HG02884 (cell line): ENCODE measurements at regions not wholly inside any gene's neighbourhood (a gene's known extent, or its start where the extent isn't known, plus 50 kb on each side); places are given as distances from the start of the nearest gene placed in this dataset.

Source experiments
- ATAC-seq: cut with Tn5 transposase; IDR thresholded peaks from one replicate; pipeline ENCODE4 v1.9.1; 2021; ENCODE audit warnings: mild to moderate bottlenecking, moderate library complexity; ENCODE audit not compliant: unreplicated experiment

DNA sequence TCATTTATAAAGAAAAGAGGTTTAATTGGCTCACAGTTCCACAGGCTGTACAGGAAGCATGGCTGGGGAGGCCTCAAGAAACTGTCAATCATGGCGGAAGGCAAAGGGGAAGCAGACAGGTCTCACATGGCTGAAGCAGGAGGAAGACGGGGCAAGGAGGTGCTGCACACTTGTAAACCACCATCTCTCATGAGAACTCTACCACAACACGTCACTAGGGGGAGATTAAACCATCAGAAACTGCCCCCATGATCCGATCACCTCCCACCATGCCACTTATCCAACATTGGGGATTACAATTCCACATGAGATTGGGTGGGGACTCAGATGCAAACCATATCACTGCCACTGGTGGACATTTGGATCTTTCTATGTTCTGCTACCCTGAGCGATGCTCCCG is 351.4 kb downstream of the NPHP4 start:
- no peak for ATAC-seq

DNA sequence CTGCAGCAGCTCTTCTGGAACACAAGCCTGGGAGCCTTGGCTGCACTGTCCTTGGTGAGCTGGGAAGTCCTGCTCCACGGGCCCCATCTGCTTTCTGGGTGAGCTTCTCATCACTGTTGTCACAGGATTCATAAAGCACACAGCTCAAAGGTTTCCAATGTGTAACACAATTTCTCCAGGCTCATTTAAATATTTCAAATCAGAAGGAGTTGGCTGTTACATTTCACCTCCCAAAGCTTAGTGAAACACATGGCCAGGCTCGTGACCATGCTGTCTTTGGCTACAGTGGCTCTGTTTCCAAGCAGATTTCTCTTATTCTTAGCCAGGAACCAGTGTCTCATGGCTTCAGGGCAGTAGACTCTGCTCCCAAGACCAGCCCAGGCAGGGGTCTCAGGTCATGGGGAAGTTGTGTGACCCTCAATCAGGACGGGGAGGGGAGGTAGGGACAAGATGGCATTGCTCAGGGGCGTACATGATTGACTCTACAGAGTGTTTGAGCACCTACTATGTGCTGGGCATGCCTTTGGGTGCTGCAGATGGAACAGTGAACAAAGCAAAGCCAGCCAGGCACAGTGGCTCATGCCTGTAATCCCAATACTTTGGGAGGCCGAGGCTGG is 353.0 kb downstream of the NPHP4 start:
- no peak for ATAC-seq

DNA sequence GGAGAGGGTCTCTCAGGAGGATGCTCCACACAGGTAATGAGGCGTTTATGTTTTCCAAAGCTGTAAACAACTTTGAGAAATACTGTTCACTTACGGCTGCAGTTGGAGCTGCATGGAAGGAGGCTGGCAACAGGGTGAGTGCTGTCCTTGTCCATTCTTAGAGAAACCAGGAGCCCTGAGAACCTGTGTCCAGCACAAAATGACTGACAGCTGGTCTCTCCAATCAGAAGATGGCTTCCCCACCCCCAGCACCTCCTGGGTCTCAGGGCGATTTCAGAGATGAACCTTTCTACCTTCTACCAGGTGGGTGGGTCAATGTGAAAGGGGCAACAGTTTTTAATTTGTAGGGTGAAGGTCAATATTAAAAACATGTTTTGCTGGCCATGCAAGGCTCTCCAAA is 353.6 kb downstream of the NPHP4 start:
- no peak for ATAC-seq

DNA sequence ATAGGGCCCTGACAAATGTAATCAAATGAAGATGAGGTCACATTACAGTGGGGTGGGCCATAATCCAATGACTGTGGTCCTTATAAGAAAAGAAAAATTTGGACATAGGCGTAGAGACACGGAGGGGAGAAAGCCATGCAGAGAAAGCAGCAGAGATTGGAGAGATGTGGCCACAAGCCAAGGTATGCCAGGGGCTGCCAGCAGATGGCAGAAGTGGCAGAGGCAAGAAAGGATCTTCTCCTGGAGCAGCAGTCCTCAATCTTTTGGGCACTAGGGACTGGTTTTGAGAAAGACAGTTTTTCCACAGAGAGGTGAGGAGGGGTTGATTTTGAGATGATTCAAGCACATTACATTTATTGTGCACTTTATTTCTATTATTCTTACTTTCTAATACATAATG is 355.1 kb downstream of the NPHP4 start:
- ATAC-seq: no peak

DNA sequence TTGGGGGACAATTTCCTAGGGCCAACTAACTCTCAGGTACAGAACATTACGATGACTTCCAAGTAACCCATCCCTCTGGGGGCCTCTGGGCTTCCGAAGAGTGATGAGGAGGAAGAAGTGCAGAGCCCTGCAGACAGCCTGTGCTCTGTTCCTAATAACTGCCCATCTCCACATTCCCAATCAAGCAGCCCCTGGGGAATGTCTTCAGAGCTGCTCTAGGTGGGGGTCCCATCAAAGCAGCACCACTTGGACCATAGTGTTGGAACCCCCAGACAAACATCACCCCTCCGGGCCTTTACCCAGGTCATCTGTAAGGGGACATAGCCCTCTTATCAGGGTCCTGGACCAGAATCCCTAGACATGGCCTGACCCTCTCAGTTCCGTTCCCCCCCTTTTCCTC is 357.3 kb downstream of the NPHP4 start:
- no peak for ATAC-seq

DNA sequence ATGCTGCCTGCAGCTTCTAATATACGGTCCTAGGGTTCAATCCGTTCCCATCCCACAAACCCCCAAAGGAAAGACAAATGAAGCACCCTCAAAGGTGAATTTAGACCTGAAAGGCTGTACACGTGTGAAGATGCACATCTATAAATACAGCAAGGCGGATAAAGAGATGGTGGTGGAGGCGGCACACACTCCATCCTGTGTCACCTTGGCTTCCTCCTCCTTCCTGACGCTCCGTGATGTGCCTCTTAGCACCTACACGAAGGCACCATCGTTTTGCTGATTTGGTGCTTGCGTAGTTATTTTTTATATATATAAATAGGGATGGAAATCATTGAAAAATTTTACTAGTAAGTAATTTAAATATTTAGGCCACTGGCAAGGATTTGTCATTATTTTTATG is 359.4 kb downstream of the NPHP4 start:
- ATAC-seq: no peak

DNA sequence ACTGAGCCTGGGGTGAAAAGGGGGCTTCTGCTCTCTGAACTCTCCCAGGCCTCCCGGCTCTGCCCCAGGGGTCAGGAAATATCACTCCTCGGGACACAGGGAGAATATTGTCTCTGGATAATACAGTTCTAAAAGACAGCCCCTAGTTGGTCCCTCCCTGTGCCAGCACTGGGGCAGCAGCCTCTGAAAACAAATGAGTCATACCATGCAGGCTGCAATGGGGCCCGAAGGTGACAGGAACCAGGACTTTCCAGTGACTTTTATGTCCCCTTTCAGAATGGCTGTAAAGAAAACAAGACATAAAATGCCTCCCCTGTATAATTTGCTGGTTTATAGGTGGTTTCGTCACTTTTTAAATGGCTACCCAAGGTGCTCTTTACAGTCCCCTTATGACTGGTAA is 360.0 kb downstream of the NPHP4 start:
- ATAC-seq: no peak

DNA sequence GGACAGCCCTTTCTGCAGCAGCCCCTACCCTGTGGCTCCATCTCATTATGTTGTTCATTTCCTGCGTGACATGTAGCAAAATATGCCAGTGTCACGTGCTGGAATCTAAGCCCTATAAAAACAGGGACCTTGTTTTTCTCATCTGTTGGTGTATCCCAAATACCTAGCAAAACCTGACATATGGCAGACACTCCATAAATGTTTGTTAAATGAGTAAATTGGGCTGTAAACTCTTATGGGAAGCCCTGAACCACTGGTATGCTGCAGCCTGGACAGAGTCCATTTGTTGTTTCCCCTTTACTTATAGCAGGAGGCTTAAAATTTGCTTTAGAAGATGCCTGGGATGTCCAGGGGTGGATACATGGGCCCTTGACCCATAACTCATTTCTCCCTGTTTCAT is 363.8 kb downstream of the NPHP4 start:
- no peak for ATAC-seq

DNA sequence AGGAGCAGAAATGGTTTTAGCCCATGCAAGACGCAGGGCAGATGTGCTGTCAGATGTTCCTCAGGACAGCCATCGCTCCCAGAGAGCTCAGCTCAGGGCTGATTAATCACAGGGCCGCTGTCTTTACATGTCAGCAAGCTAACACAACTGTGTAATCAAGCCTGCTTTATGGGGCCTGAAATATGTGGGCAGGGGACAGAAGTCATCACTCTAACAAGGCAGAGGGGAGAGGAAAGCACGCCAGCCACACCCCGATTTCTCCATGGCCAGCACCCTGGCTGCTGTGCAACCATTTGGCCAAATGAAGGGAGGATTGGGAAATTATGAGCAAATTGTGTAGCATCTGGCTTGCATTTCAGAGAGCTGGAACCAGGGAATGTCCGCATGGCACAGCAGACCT is 368.8 kb downstream of the NPHP4 start:
- ATAC-seq: no peak

DNA sequence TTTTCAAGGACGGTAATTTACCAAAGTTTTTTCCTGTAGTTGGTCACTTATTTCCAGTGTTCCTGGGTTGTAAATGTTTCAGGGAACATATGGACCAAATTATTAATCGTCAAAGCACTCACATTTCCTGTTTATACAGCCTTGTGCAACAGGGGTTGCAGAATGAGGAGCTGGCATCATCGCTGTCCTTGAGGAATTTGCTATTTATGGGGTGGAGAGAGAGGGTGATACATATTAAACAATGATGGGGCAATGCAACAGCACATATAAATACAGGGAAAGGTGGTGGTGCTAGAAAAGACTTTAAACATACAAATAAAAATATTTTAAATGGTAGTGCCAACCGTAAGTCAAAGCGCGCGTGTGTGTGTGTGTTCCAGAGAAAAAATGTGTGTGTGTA is 369.8 kb downstream of the NPHP4 start:
- ATAC-seq: no peak

DNA sequence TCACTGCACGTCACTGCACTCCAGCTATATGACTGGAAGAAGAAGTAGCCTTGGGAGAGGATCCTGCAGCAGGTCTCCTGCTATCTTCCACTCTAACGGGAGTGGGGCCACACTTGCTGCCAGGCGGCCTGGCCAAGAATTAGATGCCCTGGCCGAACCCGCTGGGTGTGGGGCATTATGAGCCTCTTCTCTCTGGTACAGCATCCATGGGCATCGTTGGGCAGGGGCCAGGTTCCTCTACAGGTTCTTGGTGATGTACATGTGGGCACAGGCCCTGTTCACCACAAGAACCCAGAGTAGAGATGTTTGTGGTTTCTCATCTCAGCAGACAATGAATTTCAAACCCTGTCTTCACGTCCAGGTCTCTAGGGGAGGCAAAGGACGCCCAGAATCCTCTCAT is 370.5 kb downstream of the NPHP4 start:
- no peak for ATAC-seq

DNA sequence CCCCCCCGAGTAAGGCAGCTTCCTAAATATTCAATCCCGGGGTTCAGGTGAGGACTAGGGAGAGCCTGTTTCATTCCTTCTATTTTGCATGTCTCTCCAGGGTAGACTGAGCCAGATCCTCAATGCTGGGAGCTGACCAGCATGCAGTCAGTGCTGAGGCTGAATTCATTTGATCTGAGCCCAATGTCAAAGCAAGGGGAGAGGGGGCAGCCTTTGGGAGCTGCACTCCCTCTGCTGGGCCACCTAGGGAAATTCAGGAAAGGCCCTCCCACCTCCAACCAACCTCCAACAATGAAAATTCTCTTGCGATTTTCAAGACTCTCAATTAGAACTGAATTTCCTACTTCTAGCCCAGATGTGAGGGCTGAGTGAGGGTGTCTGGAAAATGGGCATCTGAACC is 371.2 kb downstream of the NPHP4 start:
- ATAC-seq: no peak

DNA sequence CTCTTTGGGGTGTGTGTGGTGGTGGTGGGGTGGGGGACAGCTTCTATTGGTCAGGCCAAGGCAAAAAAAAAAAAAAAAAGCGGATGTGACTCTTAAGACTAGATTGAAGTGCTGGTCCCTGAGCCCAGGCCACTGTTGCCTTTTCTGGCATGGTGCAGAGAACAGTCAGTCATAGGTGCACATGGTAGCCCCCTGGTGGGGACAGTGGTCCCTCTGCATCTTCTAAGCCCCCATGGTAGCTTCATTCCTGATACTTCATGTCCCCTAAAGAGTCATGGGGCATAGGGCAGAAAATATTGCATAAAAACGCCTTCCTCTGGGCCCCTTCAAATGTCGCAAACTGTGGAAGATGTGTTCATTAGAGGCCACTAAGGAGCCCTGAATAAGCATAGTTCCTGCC is 371.8 kb downstream of the NPHP4 start:
- no peak for ATAC-seq

DNA sequence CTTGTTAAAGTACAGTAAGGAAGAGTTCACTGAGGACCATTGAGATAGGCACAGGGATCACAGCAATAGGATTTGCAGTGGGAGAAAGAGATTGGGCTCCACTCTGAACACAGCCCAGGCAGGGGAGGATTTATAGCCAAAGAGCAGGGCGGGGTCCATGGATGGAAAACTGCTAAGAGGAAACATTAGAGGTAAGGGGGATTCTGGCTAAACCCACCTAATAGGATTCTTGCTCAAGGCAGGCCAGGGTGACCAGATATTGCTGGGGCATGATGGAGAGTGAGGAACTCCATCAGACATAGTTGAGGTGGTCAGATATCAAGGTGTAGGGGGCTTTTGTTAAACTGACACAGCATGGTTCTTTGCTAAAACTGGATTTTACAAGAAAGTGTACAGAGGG is 372.8 kb downstream of the NPHP4 start:
- ATAC-seq: no peak

DNA sequence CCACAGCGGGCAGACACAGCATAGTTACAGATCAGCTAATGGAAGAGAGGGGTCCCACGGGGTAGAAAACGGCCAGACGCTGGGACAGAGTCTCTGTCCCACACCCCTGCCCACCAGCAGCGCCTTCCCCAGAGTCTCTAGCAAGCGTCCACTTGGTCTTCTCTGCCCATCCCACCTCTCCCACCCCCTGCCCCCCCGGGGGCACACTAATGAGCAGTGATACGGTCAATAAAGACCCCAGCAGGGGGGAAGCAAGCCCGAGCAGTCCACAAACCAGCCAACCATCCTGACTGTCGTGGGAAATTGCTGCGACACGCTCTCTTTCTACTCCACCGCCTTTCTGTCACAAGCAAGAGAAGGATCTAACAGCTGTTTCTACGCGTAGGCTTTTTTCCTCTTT is 374.7 kb downstream of the NPHP4 start:
- ATAC-seq: no peak

DNA sequence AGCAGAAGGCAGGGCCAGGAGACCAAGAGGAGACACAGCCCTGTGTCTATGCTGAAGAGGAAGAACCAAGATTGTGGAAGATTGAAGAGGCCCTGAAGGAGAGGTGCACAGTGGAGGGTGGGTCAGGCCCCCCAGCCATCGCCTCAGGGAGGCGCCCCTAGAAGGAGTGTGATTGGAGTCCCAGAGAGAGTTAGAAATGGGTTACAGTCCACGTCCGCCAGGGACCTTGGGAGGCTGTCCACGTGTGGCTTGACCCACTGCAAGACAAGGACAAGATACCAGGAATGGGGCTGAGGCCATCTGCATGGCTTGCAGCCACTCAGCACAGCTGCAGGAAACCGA is 375.1 kb downstream of the NPHP4 start:
- no peak for ATAC-seq

DNA sequence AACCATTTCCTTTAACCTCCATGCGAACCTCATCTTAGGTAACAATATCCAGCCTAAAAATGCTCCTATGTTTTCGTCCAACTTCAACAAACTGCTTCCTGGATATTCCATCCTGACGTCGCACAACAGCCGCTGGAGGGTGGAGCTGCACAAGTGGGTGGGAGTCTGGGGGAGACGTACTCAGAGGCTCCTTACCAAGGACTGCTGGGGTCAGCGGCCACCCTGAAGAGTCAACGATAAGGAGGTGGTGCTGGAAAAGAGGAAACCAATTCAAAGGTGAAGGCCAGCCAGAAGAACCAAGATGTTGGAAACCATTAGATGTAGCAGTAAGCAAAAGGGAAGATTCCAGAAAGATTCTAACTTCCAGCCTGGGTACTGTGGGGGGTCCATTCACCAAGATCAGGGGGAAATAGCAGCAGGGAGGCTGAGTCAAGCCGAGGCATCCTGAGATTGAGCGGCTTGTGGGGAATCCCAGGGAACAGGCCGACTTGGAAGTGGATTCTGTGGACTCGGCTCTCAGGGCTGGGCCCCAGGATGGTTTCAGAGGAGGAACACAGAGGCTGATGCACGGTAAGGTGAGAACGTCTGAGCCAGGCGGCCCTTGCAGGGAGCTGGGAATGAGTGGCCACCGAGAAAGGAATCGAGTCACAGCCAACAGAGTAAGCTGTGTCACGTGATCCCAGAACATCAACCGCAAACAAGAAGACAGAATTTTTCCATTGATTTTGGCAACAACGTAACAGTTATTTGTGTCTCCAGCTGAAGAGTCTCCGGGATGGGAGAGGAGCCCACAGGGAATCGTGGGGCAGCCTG is 375.7 kb downstream of the NPHP4 start:
- no peak for ATAC-seq

DNA sequence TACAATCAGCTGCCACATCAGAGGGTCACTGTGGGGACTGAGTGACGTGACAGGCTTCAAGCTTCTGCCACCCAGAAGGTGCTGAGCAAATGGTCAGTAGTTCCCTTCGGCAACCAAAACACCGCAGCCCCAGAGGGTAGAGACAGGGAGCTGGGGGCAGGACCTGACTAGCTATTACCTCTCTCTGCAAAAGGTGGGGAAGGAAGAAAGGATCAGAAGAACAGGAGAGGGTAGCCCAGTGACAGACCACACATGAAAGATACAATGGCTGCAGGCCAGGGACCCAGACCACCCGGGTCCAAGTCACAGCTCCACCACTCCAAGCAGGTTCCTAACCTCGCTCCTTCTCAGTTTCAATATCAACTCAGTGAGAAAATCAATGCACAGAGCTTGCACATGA is 377.1 kb downstream of the NPHP4 start:
- no peak for ATAC-seq

DNA sequence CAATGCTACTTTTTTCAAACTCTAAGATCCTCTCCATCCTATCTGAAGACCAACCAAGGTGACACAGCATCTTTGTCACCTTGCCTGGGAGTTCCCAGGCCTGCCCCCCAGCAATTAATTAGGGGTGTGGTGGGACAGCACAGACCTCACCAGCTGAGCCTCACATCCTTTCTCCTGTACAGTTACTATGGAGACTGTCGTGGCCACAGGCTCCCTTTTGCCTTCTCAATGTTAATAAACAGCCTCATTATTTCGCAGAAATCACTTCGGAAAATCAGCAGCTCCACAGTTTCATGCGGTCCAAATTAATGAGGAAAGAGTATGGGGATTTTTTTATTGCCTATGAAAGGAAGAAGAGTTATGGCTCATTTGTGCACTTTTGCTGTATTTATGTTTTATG is 378.3 kb downstream of the NPHP4 start:
- no peak for ATAC-seq

DNA sequence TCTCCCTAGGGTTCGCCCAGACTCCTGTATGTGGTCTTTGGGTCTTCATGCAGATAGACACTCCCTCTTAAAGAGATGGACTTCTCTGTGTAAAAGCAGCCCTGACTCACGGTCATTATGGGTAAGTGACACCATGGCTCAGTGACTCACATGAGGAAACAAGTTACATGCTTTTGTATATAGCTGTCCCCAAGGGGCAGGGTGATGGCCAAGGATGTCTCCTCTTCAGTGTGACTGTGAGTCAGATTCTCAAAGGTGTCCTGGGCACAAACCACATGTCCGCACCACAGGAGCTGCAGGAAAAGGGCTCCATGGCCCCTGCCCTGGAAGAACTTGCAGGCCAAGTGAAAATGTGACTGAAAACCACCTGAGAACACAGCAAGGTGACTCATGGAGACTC is 380.4 kb downstream of the NPHP4 start:
- no peak for ATAC-seq

DNA sequence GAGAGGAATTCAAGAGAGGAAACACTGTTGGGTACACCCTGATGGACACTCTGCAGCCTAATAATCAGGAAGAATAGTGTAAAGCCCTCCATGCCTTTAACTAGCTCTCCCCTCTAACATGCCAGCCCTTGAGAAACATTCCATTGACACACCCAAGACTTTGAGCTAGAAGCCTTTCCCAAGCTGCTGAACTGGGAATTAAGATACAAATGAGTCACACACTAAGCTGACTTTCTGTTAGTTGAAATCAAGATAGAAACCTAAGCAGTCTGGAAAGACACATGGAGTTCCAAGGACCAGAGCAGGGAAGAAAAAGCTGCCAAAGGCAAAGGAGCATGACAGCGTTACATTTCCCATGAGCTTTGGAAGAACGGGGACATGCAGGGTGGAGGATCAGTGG is 380.8 kb downstream of the NPHP4 start:
- ATAC-seq: no peak

DNA sequence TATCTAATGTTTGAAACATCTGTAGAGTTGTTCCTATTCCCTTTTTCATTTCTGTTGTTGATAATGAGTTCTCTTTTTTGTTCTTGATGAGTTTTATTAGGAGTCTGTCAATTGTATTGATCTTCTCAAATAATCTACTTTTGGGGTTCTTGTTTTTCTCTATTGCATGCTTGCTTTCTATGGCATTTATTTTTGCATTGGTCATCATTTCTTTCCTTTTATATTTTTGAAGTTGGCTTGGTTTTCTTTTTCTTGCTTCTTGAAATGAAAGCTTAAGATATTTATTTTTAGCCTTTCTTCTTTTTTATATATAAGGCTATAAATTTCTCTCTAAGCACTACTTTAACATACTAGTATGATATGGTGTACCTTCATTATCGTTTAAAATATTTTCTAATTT is 381.8 kb downstream of the NPHP4 start:
- ATAC-seq: no peak
